ENCODE measurements at regions not wholly inside any gene's neighbourhood (a gene's known extent, or its start where the extent isn't known, plus 50 kb on each side); places are given as distances from the start of the nearest gene placed in this dataset.
"Not testable (repeated sequence)": the region's sequence is repeated elsewhere in the genome, so short reads cannot be mapped to it uniquely, and the experiment has no call there.

- Histone ChIP-seq H3K9me3 (ENCODE audit: low read length) (no peaks in the 10 kb centered on the region), H3K4me1 (ENCODE audit: insufficient read depth, low read length) (peaks cover 7% of the 10 kb centered on the region), H3K36me3 (ENCODE audit: low read depth, low read length) (no peaks in the 10 kb centered on the region), H3F3A (ENCODE audit: low read length, unreplicated experiment) (peaks cover 2% of the 10 kb centered on the region), H3K79me2 (ENCODE audit: low read length) (no peaks in the 10 kb centered on the region), H3K4me2 (ENCODE audit: low read length) (no peak overlapping the region), H3K27me3 (ENCODE audit: low read length) (no peaks in the 10 kb centered on the region), H2AFZ (ENCODE audit: low read length) (no peak overlapping the region), H4K20me1 (ENCODE audit: low read length) (no peaks in the 10 kb centered on the region), H3K9me2 (replicated peaks; ENCODE audit: low read length) (no peaks in the 10 kb centered on the region), H3K27ac (ENCODE audit: low read length) (no peak overlapping the region), H3K9ac (ENCODE audit: low read length) (no peak overlapping the region), H3K4me3 (ENCODE audit: low read length) (no peak overlapping the region)
- intact Hi-C loops (cut with micrococcal nuclease), result no loop called here
- BruUV-seq (replicated peaks), result no TSS peak
- POLR2A ChIA-PET (ENCODE audit: unreplicated experiment), result no interaction called here
- TF ChIP-seq EZH2phosphoT487 (IDR thresholded peaks at IDR 0.05; ENCODE audit: borderline replicate concordance, low read length) (no peak), CTCF (conservative IDR thresholded peaks at IDR 0.05; ENCODE audit: low read depth, low read length) (no peak), EZH2 (IDR thresholded peaks at IDR 0.05; ENCODE audit: low read length, unreplicated experiment) (no peak)
- CTCF ChIA-PET, result interaction anchor here (0.7 kb wide), 1 partner anchor 199 kb away, joined by 3 read pairs; no protein-coding TSS in a partner anchor
- DNase-seq (no peak), ATAC-seq (no peak)
Observed at GRCh38 chr11:34819740-34820482, 96.3 kb downstream of the APIP start.

GRCh38 chr11:34817812-34818211, 98.4 kb downstream of the APIP start:
- H2AFZ ChIP-seq (ENCODE audit: low read length); POLR2A ChIA-PET (ENCODE audit: unreplicated experiment); BruUV-seq (replicated peaks): not testable (repeated sequence)

GRCh38 chr11:34816698-34817213, 99.4 kb downstream of the APIP start:
- Histone ChIP-seq H3K79me2 (ENCODE audit: low read length) (no peaks in the 10 kb centered on the region), H3K4me2 (ENCODE audit: low read length) (no peak overlapping the region), H3K9me3 (ENCODE audit: low read length) (no peaks in the 10 kb centered on the region; the same call in 1 of the 2 replicates), H3F3A (ENCODE audit: low read length, unreplicated experiment) (no peaks in the 10 kb centered on the region), H3K4me3 (ENCODE audit: low read length) (no peak overlapping the region), H3K36me3 (ENCODE audit: low read depth, low read length) (no peaks in the 10 kb centered on the region), H3K27ac (ENCODE audit: low read length) (no peak overlapping the region), H3K9me2 (replicated peaks; ENCODE audit: low read length) (no peaks in the 10 kb centered on the region), H3K27me3 (ENCODE audit: low read length) (no peaks in the 10 kb centered on the region), H4K20me1 (ENCODE audit: low read length) (no peaks in the 10 kb centered on the region), H3K9ac (ENCODE audit: low read length) (no peak overlapping the region), H2AFZ (ENCODE audit: low read length) (no peak overlapping the region), H3K4me1 (ENCODE audit: insufficient read depth, low read length) (no peaks in the 10 kb centered on the region)
- intact Hi-C loops (cut with micrococcal nuclease), result no loop called here
- ChIA-PET POLR2A (ENCODE audit: unreplicated experiment) (no interaction called here), CTCF (no interaction called here)
- ATAC-seq, result no peak
- no TSS peak for BruUV-seq (replicated peaks)
- TF ChIP-seq EZH2phosphoT487 (IDR thresholded peaks at IDR 0.05; ENCODE audit: borderline replicate concordance, low read length) (no peak), CTCF (conservative IDR thresholded peaks at IDR 0.05; ENCODE audit: low read depth, low read length) (no peak), EZH2 (IDR thresholded peaks at IDR 0.05; ENCODE audit: low read length, unreplicated experiment) (no peak)
- DNase-seq, result no peak

More at GRCh38 chr11:34817812-34818211, 98.4 kb downstream of the APIP start:
- H3K4me2 ChIP-seq (ENCODE audit: low read length); H3K27me3 ChIP-seq (ENCODE audit: low read length); H3K9me3 ChIP-seq (ENCODE audit: low read length); H3K4me3 ChIP-seq (ENCODE audit: low read length); H3K79me2 ChIP-seq (ENCODE audit: low read length); H3F3A ChIP-seq (ENCODE audit: low read length, unreplicated experiment); H3K36me3 ChIP-seq (ENCODE audit: low read depth, low read length); DNase-seq; H3K4me1 ChIP-seq (ENCODE audit: insufficient read depth, low read length); H4K20me1 ChIP-seq (ENCODE audit: low read length); H3K9me2 ChIP-seq (replicated peaks; ENCODE audit: low read length); CTCF ChIA-PET; intact Hi-C loops (cut with micrococcal nuclease); ATAC-seq; H3K9ac ChIP-seq (ENCODE audit: low read length); H3K27ac ChIP-seq (ENCODE audit: low read length): not testable (repeated sequence)
